Mucosa of descending colon (tissue), 3 donors: ENCODE measurements at regions not wholly inside any gene's neighbourhood (a gene's known extent, or its start where the extent isn't known, plus 50 kb on each side); places are given as distances from the start of the nearest gene placed in this dataset.

ENCODE experiments used
- ATAC-seq: fragments of 200-7000 bp; cut with Tn5 transposase; one replicate; pipeline ENCODE4 v1.9.1; 2020; ENCODE audit warnings: mild to moderate bottlenecking, moderate library complexity
- DNase-seq, 3 donors: peaks; one replicate each; pipeline ENCODE4 v3.0.0-alpha.2; 2020
- H3K36me3 ChIP-seq: fragments of 200-600 bp; one replicate; pipeline ENCODE4 v1.8.0; 2021; ENCODE audit warnings: low read depth, mild to moderate bottlenecking
- H3K4me1 ChIP-seq: fragments of 200-600 bp; one replicate; pipeline ENCODE4 v1.8.0; 2021; ENCODE audit warnings: low read depth, mild to moderate bottlenecking
- H3K4me3 ChIP-seq: fragments of 200-600 bp; one replicate; pipeline ENCODE4 v1.8.0; 2021; ENCODE audit warnings: mild to moderate bottlenecking
- H3K9me3 ChIP-seq: fragments of 200-600 bp; one replicate; pipeline ENCODE4 v1.8.0; 2021; ENCODE audit warnings: mild to moderate bottlenecking
- CTCF ChIP-seq: fragments of 200-600 bp; IDR thresholded peaks from one replicate; pipeline ENCODE4 v1.8.0; 2022; ENCODE audit warnings: antibody characterized with exemption, mild to moderate bottlenecking
- intact Hi-C, 2 donors: fragments of 100-400 bp; cut with DNase I in 1 of 2; cut with micrococcal nuclease in 1 of 2; formaldehyde crosslinking; loops; one replicate each; pipeline versions ENCODE4 v1.11.0 to v1.11.1; 2022; cut with DNase I, micrococcal nuclease
- donor health status: DM: no; HTN: no; CAD: no; lungs with moderate emphysema.
- donor health status: DM: no; HTN: no; CAD: no.
- donor health status: DM: no; HTN: yes; CAD: no.

GRCh38 chr7:32257621-32258020 lies 187.4 kb upstream of the PDE1C start:
- Histone ChIP-seq H3K36me3 (no peaks in the 10 kb centered on the region), H3K9me3 (no peaks in the 10 kb centered on the region), H3K4me1 (no peaks in the 10 kb centered on the region), H3K4me3 (no peak overlapping the region)
- intact Hi-C loops: no loop called here
- DNase-seq (no peak), ATAC-seq (no peak)
- TF ChIP-seq CTCF: no peak

DNA sequence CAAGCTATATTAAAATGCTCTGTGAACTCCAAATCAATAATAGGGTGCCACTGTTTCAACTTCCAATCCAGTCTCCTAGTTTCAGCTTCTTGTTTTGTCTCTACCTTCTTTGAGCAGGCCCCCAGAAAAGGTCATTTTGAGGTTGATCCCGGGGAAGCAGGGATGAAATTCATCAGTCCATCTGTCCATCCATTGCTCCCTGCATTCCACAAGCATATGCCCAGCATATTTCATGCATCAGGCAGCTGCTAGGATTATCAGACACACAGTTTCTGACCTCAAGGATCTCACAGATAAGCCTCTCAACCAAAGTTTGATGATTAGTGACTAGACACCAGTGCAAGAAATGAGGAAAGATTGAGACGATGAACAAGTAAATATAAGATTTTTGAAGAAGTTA lies 186.6 kb upstream of the PDE1C start:
- ATAC-seq (no peak), DNase-seq (no peak)
- Histone ChIP-seq H3K4me1 (no peaks in the 10 kb centered on the region), H3K36me3 (no peaks in the 10 kb centered on the region), H3K9me3 (no peaks in the 10 kb centered on the region), H3K4me3 (no peak overlapping the region)
- intact Hi-C loops: no loop called here
- no peak for TF ChIP-seq CTCF

DNA sequence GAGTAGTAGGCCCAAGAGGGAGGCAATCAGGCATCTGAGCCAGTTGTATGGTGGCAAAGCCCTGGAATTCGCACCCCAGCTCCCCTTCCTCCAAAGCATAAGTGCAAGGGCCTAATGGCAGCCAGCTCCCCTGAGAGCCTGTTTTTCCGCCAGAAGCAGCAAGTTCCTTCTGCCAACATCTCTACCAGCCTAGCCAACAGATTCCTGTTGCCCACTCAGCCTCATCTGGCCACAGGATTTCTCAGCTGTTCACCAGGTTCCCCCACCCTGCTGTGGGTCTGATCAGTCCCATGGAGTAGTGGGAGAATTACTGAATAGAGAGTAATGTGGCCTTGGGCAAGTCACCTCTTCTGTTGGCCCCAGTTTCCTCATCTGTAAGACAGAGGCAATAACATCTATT lies 186.2 kb upstream of the PDE1C start:
- TF ChIP-seq CTCF: no peak
- DNase-seq: no peak
- Histone ChIP-seq H3K9me3 (no peaks in the 10 kb centered on the region), H3K36me3 (no peaks in the 10 kb centered on the region), H3K4me3 (no peak overlapping the region), H3K4me1 (no peaks in the 10 kb centered on the region)
- intact Hi-C loops: no loop called here
- ATAC-seq: no peak

DNA sequence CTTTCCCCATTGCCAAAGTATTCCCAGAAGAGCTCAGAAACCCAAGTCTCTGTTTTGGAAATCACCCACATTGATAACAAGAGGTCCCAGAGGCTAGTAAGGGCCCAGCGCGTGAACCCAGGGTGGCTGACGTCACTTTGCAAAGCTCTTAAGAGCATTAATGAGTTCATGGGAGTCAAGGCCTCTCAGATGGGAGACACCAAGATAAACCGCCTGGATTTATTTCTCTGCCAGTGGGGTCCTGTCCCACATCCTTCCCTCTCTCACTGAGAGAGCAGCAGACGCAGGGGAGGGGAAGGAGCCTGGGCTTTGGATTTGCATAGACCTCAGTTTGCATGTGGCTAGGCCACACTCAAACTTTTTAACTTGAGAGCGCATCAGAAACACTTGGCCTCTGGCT lies 184.8 kb upstream of the PDE1C start:
- Histone ChIP-seq H3K4me3 (no peak overlapping the region), H3K36me3 (no peaks in the 10 kb centered on the region), H3K9me3 (no peaks in the 10 kb centered on the region), H3K4me1 (no peaks in the 10 kb centered on the region)
- no peak for TF ChIP-seq CTCF
- DNase-seq (no peak), ATAC-seq (no peak)
- intact Hi-C loops: no loop called here

- H3K9me3 ChIP-seq: no peaks in the 10 kb centered on the region
- no peak overlapping the region for H3K4me3 ChIP-seq
- ATAC-seq (no peak), DNase-seq (no peak)
- TF ChIP-seq CTCF: no peak
- H3K4me1 ChIP-seq: no peaks in the 10 kb centered on the region
- no peaks in the 10 kb centered on the region for H3K36me3 ChIP-seq
- intact Hi-C loops: no loop called here
Measured at GRCh38 chr7:32253299-32253698, 183.1 kb upstream of the PDE1C start.

DNA sequence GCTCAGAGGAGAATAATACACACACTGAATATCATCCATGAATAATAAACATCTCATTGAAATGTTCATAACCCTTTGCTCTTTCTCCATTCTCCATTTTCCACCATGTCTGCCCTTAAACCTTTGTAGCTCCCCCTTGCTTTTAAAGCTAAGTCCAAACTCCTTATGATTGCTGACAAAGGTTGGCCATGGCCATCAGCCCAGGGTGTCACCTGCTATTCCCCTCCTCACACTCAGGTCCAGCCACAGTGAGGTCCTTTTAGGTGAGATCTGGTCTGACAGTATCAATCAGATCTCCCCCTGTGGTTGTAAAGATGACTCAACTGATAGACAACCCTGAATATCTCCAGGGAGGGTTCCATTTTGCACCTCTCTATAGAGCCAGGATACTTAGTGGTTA lies 181.5 kb upstream of the PDE1C start:
- no peak for TF ChIP-seq CTCF
- H3K4me3 ChIP-seq: no peak overlapping the region
- no peak for ATAC-seq
- no peaks in the 10 kb centered on the region for H3K9me3 ChIP-seq
- H3K4me1 ChIP-seq: no peaks in the 10 kb centered on the region
- H3K36me3 ChIP-seq: no peaks in the 10 kb centered on the region
- intact Hi-C loops: no loop called here
- no peak for DNase-seq
